OCI-LY7 (cell line): ENCODE measurements at regions not wholly inside any gene's neighbourhood (a gene's known extent, or its start where the extent isn't known, plus 50 kb on each side); places are given as distances from the start of the nearest gene placed in this dataset.

Source experiments
- BruUV-seq: library from RNA; stranded (reverse); fragments of 400-500 nt; replicated peaks from 2 replicates; lab custom pipeline; 2021; lab: Mats Ljungman, UMichigan
- CTCF ChIA-PET: fragments of 300-600 bp; sonication (Branson Sonifier 250); formaldehyde crosslinking; loops from one replicate; lab custom pipeline; 2022; ENCODE audit warnings: antibody characterized with exemption; ENCODE audit not compliant: unreplicated experiment; lab: Charles Lee
- POLR2A ChIA-PET: fragments of 300-600 bp; sonication (Branson Sonifier 250); formaldehyde crosslinking; loops from one replicate; lab custom pipeline; 2022; ENCODE audit warnings: antibody characterized with exemption; lab: Charles Lee
- DNase-seq: peaks from one replicate; pipeline ENCODE4 v3.0.0-alpha.2; 2015; ENCODE audit warnings: low spot score
- H2AFZ ChIP-seq: fragments of 200-600 bp; sonication (generic), shearing (Covaris generic); 2 replicates; pipeline ENCODE4 v1.6.1; 2014; ENCODE audit warnings: mild to moderate bottlenecking, antibody characterized with exemption, low read length, moderate library complexity
- H3K27ac ChIP-seq: fragments of 200-600 bp; sonication (generic); 2 replicates; pipeline ENCODE4 v1.5.1; 2014; ENCODE audit warnings: mixed run types, low read depth, mild to moderate bottlenecking, moderate library complexity, low read length, inconsistent platforms; ENCODE audit not compliant: poor library complexity, severe bottlenecking
- H3K36me3 ChIP-seq: fragments of 200-600 bp; sonication (generic); 2 replicates; pipeline ENCODE4 v1.6.1; 2014; ENCODE audit warnings: mild to moderate bottlenecking, antibody characterized with exemption, low read length, moderate library complexity, mixed read lengths; ENCODE audit not compliant: insufficient read depth
- H3K4me1 ChIP-seq: fragments of 200-600 bp; sonication (generic); 2 replicates; pipeline ENCODE4 v1.5.1; 2014; ENCODE audit warnings: mild to moderate bottlenecking, low read length; ENCODE audit not compliant: insufficient read depth, poor library complexity, severe bottlenecking
- H3K4me2 ChIP-seq: fragments of 200-600 bp; sonication (generic); 2 replicates; pipeline ENCODE4 v1.6.1; 2014; ENCODE audit warnings: mild to moderate bottlenecking, low read length
- H3K4me3 ChIP-seq: fragments of 200-600 bp; sonication (generic); 2 replicates; pipeline ENCODE4 v1.5.1; 2014; ENCODE audit warnings: mild to moderate bottlenecking, low read depth, low read length; ENCODE audit not compliant: poor library complexity, severe bottlenecking
- H3K79me2 ChIP-seq: fragments of 200-600 bp; sonication (generic); 2 replicates; pipeline ENCODE4 v1.6.1; 2016; ENCODE audit warnings: low read depth, mild to moderate bottlenecking, low read length, moderate library complexity, mixed read lengths; ENCODE audit not compliant: insufficient read depth
- H3K9me2 ChIP-seq: fragments of 200-600 bp; sonication (generic); 2 replicates; pipeline ENCODE4 v1.6.1; 2016; ENCODE audit warnings: mild to moderate bottlenecking, low read length, mixed read lengths; ENCODE audit not compliant: insufficient read depth
- H3K9me3 ChIP-seq: fragments of 200-600 bp; sonication (generic); 2 replicates; pipeline ENCODE4 v1.6.1; 2014; ENCODE audit warnings: mild to moderate bottlenecking, mixed run types, low read length, mixed read lengths
- H4K20me1 ChIP-seq: fragments of 200-600 bp; sonication (generic); 2 replicates; pipeline ENCODE4 v1.6.1; 2014; ENCODE audit warnings: mild to moderate bottlenecking, antibody characterized with exemption, low read length, moderate library complexity, mixed read lengths; ENCODE audit not compliant: insufficient read depth
- CTCF ChIP-seq: fragments of 200-600 bp; sonication (generic); conservative IDR thresholded peaks from 2 replicates; pipeline ENCODE4 v1.5.1; 2014; ENCODE audit warnings: mild to moderate bottlenecking, antibody characterized with exemption, low read length, moderate library complexity, mixed read lengths
- EZH2phosphoT487 ChIP-seq: fragments of 200-600 bp; sonication (generic); IDR thresholded peaks from 2 replicates; pipeline ENCODE4 v1.6.1; 2018; ENCODE audit warnings: low read depth, borderline replicate concordance, mild to moderate bottlenecking, mixed run types, antibody characterized with exemption, low read length, moderate library complexity, mixed read lengths
- intact Hi-C: fragments of 100-400 bp; cut with micrococcal nuclease; formaldehyde crosslinking; loops from one replicate; pipeline ENCODE4 v1.10.0; 2022; ENCODE audit not compliant: unreplicated experiment

DNA sequence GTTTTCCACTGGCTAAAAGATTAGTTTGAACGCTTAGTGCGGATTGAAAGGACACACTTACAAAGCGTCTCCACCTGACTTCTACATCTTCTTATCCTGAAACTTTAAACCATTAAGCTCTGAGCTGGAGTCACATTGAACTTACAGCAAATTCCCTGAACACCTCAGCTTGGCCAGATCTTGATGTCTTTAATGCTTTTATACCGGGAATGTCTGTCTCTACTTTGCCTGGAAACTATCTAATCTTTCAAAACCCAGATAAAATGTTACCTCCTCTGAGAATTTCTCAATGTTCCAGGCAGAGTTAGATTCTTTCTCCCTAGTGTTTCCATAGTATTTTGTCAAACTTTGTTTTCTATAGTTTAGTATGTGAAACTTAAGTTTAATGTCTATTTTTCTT lies 179.9 kb downstream of the DTHD1 start:
- intact Hi-C loops, result no loop called here

DNA sequence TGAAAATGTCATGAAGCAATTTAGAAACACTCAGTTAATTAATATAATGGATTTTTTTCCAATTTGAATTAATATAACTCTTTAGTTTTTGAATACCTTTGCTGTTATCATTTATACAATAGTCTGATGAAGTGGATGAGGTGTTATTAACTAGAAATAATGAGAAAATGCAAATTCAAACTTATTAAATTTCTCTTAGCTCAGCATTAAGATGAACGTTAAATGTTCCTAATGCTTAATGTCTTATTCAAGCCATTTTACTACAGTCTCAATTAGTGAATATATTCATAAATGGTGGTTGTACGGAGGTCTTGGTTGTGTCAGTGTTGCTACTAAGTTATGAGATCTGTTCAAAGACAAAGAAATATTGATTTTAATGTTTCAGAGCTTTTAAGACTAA lies 186.3 kb downstream of the DTHD1 start:
- Histone ChIP-seq H3K9me2 (no peaks in the 10 kb centered on the region), H3K9me3 (no peaks in the 10 kb centered on the region), H2AFZ (no peak overlapping the region), H3K4me3 (no peak overlapping the region), H3K4me1 (no peaks in the 10 kb centered on the region), H3K79me2 (no peaks in the 10 kb centered on the region), H4K20me1 (no peaks in the 10 kb centered on the region), H3K27ac (no peak overlapping the region), H3K36me3 (no peaks in the 10 kb centered on the region), H3K4me2 (no peak overlapping the region)
- ChIA-PET POLR2A (interaction anchor here (1.2 kb wide), 1 partner anchor 328 kb away, joined by 3 read pairs; no protein-coding TSS in a partner anchor), CTCF (no interaction called here)
- TF ChIP-seq EZH2phosphoT487 (no peak), CTCF (no peak)
- BruUV-seq, result no TSS peak
- no peak for DNase-seq
- intact Hi-C loops, result no loop called here

More for the DNA sequence above, 179.9 kb downstream of the DTHD1 start:
- H3K4me1 ChIP-seq, result no peaks in the 10 kb centered on the region
- CTCF ChIA-PET, result no interaction called here
- no peak overlapping the region for H2AFZ ChIP-seq
- H3K79me2 ChIP-seq, result no peaks in the 10 kb centered on the region
- no peak overlapping the region for H3K27ac ChIP-seq
- POLR2A ChIA-PET, result no interaction called here
- no peaks in the 10 kb centered on the region for H3K9me3 ChIP-seq
- no peak overlapping the region for H3K4me2 ChIP-seq
- no peak for TF ChIP-seq EZH2phosphoT487
- H3K9me2 ChIP-seq, result no peaks in the 10 kb centered on the region
- no peaks in the 10 kb centered on the region for H4K20me1 ChIP-seq
- no TSS peak for BruUV-seq
- no peak for DNase-seq
- no peaks in the 10 kb centered on the region for H3K36me3 ChIP-seq
- no peak overlapping the region for H3K4me3 ChIP-seq

DNA sequence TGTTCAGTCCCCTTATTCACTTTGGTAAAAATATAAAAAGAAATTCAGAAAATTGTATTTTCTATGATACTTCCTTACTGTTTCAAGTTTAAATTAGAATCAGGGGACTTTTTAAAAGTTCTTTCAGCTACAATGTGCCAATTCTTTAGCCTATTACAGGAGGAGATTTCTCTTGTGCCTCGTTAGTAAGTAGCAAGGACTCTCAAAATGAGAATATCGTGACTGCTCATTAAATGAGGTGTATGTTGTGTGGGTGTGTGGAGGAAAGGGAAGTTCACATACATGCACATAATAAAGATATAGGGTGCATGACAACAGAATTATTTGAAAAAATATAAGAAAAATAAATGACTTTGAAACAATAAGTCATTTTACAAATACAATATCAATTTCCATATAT lies 190.5 kb downstream of the DTHD1 start:
- Histone ChIP-seq H3K4me3 (no peak overlapping the region), H3K4me1 (no peaks in the 10 kb centered on the region), H3K36me3 (no peaks in the 10 kb centered on the region), H3K4me2 (no peak overlapping the region), H3K9me2 (no peaks in the 10 kb centered on the region), H3K9me3 (no peaks in the 10 kb centered on the region), H4K20me1 (no peaks in the 10 kb centered on the region), H2AFZ (no peak overlapping the region), H3K27ac (no peak overlapping the region), H3K79me2 (no peaks in the 10 kb centered on the region)
- no peak for DNase-seq
- no TSS peak for BruUV-seq
- intact Hi-C loops, result no loop called here
- TF ChIP-seq EZH2phosphoT487, result no peak
- TF ChIP-seq CTCF, result no peak
- POLR2A ChIA-PET, result no interaction called here
- CTCF ChIA-PET, result no interaction called here
